Suppressor macrophage treated with lipopolysaccharide for 4 hours (primary cell): ENCODE measurements at regions not wholly inside any gene's neighbourhood (a gene's known extent, or its start where the extent isn't known, plus 50 kb on each side); places are given as distances from the start of the nearest gene placed in this dataset.
"Not testable (repeated sequence)": the region's sequence is repeated elsewhere in the genome, so short reads cannot be mapped to it uniquely, and the experiment has no call there.

Experiments used
- DNase-seq: peaks from one replicate; pipeline ENCODE4 v3.0.0-alpha.2; 2020

DNA sequence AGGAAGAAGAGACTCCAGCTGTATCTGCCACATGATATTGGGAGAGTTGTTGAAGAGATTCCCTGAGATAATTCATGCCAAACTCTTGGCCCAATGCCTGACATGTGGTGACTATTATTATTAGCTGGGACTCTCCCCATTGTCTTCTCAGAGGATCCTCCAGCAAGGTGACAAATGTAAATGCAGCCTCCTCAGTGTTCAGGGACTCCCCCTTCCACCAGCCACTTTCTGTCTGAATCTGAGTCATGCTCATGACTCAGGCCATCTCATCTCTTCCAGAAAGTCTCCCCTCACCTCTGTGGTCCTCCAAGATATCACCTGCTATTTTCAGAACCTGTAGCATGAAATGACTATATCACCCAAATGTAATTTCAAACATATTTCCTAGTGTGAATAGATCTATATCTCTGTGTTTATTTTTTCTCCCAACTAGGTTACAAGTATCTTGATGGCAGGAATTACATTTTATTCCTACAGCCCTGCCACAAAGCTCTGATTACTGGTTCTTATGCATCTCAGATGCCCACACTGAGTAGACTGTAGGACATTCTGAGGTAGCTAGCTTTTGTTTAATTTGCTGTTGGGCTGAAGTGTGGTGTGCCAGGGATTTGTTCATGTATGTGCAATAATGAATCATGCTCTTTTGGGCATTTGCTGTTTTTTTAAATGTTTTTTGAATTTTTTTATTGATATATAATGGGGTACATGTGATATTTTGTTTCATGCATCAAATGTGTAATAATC is 126.6 kb upstream of the IL12B start:
- DNase-seq, result peak; percentile 70

DNA sequence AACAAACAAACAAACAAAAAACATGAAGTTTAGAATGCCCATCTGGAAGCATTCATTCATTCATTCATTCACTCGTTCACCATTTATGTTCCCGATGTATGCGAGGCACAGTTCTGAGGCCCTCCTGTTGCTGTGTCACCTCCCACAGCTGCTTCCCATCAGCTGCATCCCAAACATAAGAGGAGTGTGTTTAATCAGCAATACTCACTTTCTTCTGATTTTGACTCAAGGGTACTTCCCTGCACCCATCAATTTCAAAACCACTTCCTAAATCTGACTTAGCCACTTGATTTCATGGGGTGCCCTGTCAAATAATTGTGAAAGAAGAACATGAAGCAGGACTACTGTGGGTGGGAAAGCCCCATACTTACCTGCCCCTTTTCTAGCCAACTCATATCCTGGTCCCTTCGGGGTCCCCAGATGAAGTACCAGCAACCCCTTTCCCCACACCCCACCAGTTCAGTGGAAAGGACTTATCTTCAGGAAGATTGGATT is 128.0 kb upstream of the IL12B start:
- peak; percentile 78 for DNase-seq

DNA sequence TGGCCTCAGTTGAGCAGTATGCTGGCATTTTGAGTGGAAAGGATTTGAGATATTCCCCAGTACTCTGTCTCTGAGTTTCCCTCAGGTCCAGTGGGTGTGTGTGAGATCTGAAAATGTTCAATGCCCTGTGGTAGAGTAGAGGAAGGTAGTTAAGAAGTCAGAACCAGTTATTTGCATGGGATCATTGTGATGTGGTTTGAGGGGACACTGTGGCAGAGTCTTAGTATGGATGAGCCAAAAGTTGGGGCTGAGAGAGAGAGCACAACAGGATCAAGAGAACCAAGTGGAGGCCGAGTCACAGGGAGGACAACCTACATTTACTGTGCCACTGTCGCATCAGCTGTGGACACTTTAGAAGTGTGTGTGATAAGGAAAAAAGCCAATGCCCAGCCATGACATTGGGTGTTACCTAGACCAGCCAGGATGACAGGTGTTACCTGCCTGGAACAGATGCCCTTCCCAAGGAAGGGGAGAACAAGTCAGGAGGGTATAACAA is 128.9 kb upstream of the IL12B start:
- DNase-seq, result no peak

DNA sequence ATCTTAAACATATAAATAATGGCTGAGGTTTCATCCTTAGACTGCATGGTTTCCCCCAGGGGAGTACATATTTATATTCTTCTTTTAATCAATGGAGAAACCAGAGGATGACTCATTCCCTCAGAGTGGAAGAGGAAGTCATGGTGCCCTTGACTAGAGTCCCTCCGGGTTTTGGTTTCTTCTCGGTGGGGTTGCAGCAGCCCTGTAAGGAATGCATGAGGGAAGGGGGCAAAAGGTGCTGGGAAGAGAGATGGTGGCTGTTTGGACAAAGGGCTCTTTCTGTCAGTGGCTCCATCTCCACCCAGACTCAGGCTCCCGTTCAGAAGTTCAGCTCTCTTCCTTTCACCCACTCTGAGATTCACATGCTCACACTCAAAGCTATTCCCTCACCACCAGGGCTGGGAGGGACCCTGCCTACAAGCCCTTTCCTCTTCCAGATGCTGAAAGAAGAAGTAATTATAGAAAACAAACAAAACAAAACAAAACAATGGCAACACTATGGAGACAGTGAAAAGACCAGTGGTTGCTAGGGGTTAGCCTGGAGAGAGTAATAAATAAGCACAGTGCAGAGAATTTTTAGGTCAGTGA is 129.8 kb upstream of the IL12B start:
- DNase-seq, result peak; percentile 79

DNA sequence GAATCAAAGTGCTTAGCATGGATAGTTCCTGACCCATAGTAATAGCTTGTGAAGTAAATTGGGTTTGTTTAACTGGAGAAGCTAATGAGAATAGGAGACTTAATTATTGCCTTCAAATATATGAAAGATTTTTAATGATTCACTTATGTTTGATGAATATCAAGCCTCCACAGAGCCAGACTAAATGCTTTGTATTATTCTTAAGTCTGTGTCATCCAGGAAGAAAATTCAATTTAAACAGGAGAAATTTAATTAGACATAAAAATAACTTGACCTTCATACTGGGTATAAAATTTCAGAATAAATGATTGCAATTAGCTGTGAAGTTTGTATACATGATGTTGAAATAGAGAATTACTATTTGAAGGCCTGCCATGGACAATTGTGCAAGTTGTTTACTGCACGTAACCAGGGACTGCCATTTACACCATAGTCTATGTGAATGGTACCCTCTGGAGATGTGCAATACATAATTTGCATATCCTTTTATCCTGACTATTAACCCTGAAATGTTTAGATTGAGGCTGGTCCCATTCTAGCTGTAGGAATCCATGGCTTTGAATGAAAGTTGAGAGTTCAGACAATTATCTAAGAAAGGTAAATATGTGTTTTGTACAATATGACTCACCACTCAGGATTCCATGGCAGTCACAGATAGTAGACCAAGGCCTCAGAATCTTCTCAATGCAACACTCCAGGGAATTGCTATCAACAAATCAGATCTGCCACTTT is 133.5 kb upstream of the IL12B start:
- no peak for DNase-seq

DNA sequence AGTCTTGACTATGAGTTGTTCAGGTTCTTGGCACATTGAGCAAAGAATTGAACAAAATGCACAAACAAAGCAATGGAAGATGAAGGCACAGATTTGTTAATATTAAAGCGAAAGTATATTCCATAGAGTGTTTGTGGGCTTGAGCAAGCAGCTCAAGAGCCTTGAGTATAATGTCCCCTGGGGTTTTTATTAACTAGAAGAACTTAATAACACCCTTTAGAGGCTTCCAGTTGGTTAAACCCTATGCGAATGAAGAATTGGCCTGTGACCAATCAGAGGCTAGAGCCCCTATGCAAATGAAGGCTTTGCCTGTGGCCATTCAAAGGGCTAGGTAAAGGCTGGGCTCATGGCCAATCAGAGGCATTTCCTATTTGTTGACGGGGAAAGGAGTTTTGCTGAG is 135.3 kb upstream of the IL12B start:
- no peak for DNase-seq

DNA sequence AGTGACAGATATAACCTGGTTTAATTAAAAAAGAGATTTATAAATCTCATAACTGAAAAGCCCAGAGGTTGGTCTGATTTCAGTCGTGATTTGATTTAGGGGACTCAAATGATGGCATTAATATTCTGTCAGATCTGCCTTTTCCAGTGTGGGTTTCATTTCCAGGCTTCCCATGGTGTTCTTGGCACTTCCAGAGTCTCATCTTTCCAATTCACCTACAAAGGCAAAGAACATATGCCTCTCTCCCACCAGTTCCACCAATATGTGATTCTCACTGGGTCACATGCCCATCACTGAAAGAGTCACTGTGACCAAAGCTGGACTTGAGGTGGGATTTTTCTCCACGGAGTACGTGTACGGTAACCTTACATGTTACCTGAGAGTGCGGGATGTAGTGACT is 137.4 kb upstream of the IL12B start:
- DNase-seq, result no peak

DNA sequence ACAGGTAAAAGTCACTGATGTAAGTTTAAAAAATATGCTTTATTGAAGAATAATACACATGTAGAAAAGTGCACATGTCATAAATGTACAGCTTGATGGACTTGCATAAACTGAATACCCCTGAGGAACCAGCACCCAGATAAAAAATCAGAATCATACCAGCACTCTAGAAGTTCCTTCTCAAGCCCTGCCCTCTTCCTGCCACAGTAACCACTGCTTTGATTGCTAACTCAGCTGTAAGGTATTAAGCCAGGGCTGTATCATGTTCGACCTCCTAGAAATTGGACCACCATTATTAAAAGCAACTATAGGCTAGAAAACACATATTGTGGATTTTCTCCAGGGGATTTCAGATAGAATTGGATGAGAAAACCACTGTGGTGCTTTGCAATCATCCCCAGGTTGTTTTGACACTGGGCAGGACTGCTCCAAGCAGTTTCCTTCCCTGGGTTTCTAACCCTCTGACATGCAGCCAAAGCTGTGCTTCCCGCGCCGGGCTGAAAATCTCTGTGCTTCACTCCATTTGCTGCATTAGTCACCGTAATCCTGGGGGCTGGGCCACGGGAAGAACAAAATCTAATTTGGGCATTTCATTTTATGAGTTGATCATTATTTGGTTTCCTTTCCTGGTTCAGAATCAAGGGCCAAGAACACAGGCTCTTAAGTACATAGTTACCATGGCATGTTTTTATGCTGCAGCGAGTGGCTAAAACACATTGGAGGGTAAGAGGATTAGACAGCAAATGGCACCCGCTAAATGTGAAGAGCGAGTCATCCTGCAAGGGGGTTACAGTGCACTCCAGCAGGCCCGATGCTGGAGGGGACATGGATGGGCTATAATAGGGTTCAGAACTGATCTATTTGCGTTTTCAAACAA is 139.4 kb upstream of the IL12B start:
- no peak for DNase-seq

DNA sequence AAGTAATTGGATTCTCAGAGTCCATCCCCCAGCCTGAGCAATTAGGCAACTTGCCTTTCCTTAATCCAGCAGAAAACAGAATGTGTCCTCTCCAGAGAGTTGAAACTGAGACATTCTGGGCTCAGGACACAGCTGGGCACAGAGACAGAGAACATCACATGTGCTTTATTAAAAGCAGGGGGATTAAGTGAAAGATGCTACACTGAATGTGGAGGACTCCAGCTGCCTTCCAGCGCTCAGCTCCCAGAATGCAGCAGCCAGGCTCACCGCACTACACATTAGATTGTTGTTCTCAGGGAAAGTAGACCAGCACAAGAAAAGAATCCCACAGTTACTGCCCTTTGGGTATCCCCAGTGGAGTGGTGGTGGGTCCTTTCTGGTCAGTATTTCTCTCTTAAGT is 141.6 kb upstream of the IL12B start:
- DNase-seq, result no peak

DNA sequence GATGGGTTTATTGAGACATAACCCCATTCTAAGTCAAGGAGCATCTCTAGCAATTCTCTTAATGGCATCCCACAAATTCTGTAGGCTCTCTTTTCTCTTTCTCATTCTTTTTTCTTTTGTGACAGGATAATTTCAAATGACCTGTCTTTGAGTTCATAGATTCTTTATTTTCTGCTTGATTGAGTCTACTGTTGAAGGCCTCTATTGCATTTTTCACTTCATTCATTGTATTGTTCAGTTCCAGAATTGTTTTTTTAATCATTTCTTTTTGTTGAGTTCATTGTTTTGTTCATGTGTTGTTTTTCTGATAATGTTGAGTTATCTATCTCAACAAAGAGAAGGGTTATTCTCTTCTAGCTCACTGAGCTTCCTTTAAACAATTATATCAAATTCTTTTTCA is 144.7 kb upstream of the IL12B start:
- DNase-seq, result no peak

DNA sequence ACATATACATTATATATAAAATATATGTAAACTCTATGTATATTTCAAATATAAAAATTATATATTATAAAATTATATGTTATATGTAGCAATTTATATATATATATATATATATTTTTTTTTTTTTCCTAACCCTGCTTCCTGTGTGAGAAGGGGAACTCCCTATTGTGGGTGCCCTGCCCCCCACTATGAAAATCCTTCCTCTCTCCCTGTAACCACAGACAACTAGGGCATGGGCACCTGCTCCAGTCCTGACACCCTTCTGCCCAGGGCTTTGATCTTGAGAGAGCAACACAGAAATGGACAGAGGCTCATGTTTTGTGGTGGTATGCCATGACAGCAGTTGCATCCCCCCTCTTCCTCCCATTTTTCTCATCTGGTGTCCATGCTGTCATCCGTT is 148.7 kb upstream of the IL12B start:
- no peak for DNase-seq

DNA sequence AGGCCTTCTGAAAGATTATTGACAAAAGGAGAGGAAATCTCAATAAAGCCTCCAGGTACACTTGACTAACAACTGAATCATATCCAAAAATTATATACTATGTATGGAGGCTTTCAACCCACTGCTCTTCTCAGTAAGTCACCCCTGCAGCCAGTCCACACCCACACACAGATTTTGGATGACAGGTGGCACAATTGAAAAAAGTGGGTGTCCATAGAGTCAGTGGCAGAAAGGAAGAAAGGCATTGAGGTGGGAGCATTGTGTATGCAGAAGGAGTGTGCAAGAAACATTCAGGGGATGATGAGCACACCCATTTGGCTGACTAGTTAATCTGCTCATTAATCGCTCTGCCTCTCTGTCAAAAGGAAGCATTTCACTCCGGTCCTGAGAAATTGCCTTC is 150.6 kb upstream of the IL12B start:
- no peak for DNase-seq

DNA sequence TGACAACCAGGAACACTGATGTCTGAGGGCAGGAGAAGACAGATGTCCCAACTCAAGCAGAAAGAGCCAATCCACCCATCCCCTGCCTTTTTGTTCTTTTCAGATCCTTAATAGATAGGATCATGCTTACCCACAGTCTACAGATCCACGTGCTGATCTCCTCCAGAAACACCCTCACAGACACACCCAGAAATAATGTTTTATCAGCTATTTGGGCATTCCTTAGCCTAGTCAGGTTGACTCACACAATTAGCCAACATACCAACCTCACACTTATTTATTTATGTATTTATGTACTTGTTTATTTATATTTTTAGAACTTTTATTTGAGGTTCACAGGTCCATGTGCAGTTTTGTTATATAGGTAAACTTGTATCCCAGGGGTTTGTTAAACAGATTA is 151.5 kb upstream of the IL12B start:
- DNase-seq, result no peak

DNA sequence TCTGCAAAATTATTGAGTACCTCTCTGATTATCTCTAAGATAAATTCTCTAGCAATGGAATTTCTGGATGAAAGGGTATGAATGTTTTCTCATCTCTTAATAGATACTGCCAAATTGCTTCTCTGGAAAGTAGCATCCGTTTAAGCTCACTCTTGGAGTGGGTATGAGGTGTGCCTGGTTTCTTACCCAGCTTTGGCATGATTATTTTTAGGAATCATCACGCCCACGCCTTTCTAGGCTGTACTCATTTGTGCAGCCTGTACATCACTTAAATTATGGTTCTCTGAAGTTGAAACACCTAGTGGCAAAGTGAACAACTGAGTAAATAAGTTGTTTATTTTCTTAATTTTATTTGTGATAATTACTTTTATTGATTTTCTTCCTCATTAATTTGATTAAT is 156.5 kb upstream of the IL12B start:
- no peak for DNase-seq

DNA sequence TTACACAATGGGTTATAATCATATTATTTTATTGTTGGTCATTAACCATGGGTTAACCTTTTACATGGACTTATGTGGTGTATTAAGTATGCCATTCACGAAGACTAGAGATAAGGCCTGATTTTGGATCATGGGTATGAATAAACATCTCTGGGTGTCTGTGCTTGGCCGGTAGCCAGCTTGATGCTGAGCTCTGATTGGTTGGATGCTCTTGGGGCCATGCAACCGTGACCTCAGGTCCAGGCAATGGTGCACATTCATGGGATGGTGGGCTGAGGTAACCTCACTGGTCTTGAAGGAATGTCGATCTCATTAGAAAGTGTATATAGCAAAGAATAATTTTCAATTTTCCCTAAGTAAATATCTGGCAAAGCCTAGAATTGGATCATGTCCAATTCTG is 158.2 kb upstream of the IL12B start:
- DNase-seq, result no peak

DNA sequence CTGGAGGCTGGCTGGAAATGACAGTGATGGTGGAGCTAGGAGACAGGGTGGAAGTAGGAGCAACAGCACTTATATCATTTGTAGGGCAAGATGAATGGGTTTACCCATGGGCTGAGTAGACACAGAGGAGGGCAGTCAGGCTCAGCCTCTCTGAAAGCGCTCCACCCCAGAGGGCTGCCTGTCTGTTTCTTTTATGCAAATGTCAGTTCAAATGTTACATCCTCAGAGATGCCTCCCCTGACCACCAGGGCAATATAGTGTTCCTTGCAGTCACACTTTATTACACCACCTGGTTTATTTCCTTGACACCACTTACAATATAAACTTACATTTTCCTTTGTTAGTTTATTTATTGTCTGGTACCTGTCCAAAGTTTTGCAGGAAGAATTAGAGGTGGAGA is 159.5 kb upstream of the IL12B start:
- DNase-seq, result no peak

DNA sequence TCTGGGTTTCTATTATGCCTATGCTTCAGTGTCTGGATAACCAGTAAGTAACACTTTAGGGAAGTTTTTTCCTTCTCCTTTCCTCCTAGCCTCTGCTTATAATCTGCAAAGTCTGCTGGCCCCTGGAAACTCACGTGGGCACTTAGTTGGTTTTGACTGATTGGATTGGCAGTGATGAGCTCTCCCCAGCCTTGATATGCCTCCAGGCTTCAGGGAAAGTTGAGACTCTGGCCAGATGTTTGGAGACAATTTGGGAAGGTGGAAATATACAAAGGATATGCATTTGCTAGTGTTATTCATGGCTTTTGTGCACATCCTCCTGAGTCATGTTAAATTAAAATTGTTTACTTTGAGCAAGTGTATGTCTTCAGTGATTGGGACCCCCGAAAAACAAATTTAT is 160.2 kb upstream of the IL12B start:
- no peak for DNase-seq

DNA sequence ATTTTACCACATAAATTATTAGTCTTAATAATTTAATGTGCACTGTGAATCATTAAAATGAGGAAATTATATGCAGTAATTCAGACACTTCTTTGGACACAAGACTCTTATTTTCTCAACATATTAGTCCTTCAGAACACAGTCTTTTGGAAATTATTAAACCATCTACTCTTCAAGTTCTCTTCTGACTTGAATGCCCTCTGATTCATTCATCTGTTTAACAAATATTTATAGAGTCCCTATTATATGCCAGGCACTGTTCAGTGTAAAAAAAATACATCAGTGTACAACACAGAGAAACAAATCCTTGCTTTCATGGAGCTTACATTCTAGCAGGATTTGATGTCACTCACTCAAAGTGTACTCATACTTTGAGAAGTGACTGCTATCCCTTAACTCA is 163.4 kb upstream of the IL12B start:
- no peak for DNase-seq

DNA sequence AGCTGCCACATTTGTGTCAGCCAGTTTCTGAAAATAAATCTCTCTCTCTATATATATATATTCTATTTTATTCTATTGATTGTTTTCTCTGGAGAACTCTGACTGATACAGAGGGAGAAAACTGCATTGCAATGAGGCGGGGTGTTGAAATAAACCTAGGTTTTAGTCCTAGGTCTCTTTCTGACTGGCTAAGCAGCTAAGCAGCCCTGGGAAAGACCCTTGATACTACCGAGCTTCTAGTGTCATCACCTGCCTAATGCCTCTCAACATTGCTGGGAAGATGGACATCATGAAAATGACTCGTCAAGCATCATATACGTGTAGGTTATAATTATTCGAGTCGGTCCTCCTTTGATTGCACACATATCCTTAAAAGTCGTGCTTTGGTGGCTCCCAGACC is 166.5 kb upstream of the IL12B start:
- no peak for DNase-seq

DNA sequence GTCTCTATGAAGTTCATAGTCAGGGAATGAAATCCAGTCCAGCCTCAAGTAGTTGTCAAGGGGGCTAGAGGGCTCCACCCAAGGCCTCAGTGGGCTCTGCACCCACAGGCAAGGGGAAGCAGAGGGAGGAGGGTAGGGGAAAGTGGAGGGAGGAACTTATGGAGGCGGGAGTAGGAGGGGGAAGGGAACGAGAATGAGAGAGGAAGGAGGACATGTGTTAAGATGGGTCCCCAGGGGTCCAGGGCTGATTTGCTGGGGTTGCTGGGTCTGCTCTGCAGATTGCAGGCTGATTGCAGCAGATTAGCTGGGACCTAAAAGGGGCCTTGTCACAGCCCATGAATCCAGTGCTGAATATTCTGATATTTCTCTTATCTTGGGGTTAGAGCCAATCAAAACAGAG is 166.9 kb upstream of the IL12B start:
- no peak for DNase-seq

DNA sequence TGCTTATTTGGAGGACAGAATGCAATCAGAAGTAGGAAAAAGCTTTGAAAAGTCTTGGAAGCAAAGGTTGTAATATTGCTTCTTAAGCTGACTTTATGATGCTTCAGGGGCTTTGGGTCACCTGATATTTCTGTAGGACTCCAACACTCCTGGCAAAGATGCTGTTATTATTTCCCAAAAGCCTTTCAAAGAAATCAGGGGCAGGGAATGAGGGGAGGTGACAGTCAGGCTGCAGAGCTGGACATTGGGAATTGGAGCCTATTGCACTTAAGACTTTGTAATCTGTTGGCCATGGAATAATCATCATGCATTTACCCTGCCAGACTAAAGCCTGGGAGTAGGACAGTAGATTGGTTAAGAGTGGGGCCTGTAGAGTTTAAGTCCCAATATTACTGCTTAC is 168.3 kb upstream of the IL12B start:
- no peak for DNase-seq

DNA sequence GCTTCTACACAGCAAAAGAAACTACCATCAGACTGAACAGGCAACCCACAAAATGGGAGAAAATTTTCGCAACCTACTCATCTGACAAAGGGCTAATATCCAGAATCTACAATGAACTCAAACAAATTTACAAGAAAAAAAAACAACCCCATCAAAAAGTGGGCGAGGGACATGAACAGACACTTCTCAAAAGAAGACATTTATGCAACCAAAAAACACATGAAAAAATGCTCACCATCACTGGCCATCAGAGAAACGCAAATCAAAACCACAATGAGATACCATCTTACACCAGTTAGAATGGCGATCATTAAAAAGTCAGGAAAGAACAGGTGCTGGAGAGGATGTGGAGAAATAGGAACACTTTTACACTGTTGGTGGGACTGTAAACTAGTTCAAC is 171.8 kb upstream of the IL12B start:
- not testable (repeated sequence) for DNase-seq

DNA sequence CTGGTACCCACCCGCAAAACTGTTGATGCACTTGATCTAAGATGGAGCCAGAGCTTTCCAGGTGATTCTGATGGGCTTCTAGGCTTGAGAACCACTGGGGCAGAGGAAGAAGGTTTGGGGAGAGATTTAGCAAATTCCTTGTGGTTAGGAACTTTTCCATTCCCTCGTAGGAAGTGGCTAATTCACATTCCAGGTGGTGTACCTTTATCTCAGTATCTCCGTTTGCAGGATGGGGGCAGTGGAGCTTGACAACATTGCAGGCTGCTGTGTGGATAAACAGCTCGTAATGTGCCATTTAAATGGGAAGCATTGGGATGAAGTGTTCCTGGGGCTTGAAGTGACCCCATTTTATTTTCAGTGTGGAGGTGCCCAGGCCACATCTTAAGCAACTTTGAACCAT is 172.9 kb upstream of the IL12B start:
- no peak for DNase-seq
